Stomach (tissue), 8 donors: ENCODE measurements at regions not wholly inside any gene's neighbourhood (a gene's known extent, or its start where the extent isn't known, plus 50 kb on each side); places are given as distances from the start of the nearest gene placed in this dataset.

Source experiments
- DNase-seq, 2 donors: peaks; one replicate each; pipeline versions ENCODE4 v3.0.0 to v3.0.0-alpha.2; 2013 to 2019
- H3K27ac ChIP-seq, 5 donors: fragments of 200-600 bp in 4 of 5; sonication (generic) in 4 of 5; one replicate each; pipeline ENCODE4 v1.5.1; 2013 to 2019; ENCODE audit warnings: mild to moderate bottlenecking in 1 of 5, moderate library complexity in 1 of 5
- H3K27me3 ChIP-seq, 3 donors: fragments of 200-600 bp; sonication (generic); one replicate each; pipeline ENCODE4 v1.5.1; 2017 to 2019; ENCODE audit warnings: mixed run types in 1 of 3
- H3K36me3 ChIP-seq, 4 donors: fragments of 200-600 bp; sonication (generic); 1 replicate in 3 of 4; 2 replicates in 1 of 4; pipeline ENCODE4 v1.5.1; 2016 to 2019
- H3K4me1 ChIP-seq, 4 donors: fragments of 200-600 bp; sonication (generic); one replicate each; pipeline ENCODE4 v1.5.1; 2016 to 2019
- H3K4me3 ChIP-seq, 4 donors: fragments of 200-600 bp; sonication (generic) in 3 of 4; one replicate each; pipeline ENCODE4 v1.5.1; 2016 to 2019; ENCODE audit warnings: mild to moderate bottlenecking in 1 of 4
- H3K9me3 ChIP-seq, 4 donors: fragments of 200-600 bp; sonication (generic); one replicate each; pipeline ENCODE4 v1.5.1; 2016 to 2019
- EP300 ChIP-seq: sonication (generic); formaldehyde crosslinking; IDR thresholded peaks from one replicate; pipeline ENCODE4 v1.6.1; 2017; ENCODE audit warnings: antibody characterized with exemption
- POLR2A ChIP-seq, 4 donors: fragments of 450-650 bp; IDR thresholded peaks; one replicate each; pipeline ENCODE4 v1.6.1; 2016; ENCODE audit warnings: antibody characterized with exemption in 4 of 4, control low read depth in 2 of 4, mild to moderate bottlenecking in 1 of 4, moderate library complexity in 1 of 4
- POLR2AphosphoS5 ChIP-seq, 3 donors: sonication (generic); formaldehyde crosslinking; IDR thresholded peaks; one replicate each; pipeline ENCODE4 v1.6.1; 2016; ENCODE audit warnings: antibody characterized with exemption in 3 of 3
- WGBS, 5 donors: extraction: QIAGEN DNeasy Blood & Tissue Kit in 3 of 5; methylation state at CpG; one replicate each; pipeline versions ENCODE4 v1.1.5 to v1.1.7; 2013 to 2018; 5-methylcytosine and 5-hydroxymethylcytosine counted together
- intact Hi-C: fragments of 100-400 bp; cut with DNase I; formaldehyde crosslinking; loops from one replicate; pipeline ENCODE4 v1.15.1; 2023; ENCODE audit warnings: low total_unique reads
- TF ChIP-seq, protein P1 (sequence below), 7 experiments: fragments of 450-650 bp in 4 of 7; fragments of 200-600 bp in 3 of 7; sonication (generic) in 3 of 7; IDR thresholded peaks; one replicate each; pipeline ENCODE4 v1.5.1; 2016 to 2019; ENCODE audit warnings: antibody characterized with exemption in 7 of 7, control low read depth in 2 of 7, mild to moderate bottlenecking in 1 of 7
- donor health status: healthy with polysubstance abuse.
- donor health status: Bipolar disorder and iron deficiency.
- donor health status: healthy.

DNA sequence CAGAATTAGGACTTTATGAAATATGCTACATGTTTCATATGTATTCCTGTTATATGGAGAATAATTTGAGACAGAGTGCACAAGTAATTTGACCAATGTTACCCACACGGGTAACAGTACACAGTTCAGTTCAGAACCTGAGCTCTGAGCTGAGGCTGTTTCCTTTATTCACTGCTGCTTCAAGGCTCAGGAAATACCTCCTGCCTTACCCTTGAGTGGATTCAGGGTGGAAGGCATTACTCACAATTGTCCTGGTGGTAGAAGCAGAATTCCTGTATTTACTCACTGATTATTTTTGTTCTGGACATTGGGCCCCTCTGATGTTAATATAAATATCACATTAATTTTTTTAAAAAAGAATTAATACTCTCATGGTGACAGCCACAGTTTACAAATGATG, 73.5 kb upstream of the CAMK2D start:
- no peak overlapping the region for H3K4me3 ChIP-seq
- no peaks in the 10 kb centered on the region for H3K36me3 ChIP-seq
- no peaks in the 10 kb centered on the region for H3K4me1 ChIP-seq
- H3K27ac ChIP-seq: no peak overlapping the region
- no peaks in the 10 kb centered on the region for H3K27me3 ChIP-seq
- WGBS, 5 donors: 61 to 72% (median 71%) methylated on average over 1 of the region's 1 CpG
- DNase-seq: no peak
- TF ChIP-seq, protein P1, sequence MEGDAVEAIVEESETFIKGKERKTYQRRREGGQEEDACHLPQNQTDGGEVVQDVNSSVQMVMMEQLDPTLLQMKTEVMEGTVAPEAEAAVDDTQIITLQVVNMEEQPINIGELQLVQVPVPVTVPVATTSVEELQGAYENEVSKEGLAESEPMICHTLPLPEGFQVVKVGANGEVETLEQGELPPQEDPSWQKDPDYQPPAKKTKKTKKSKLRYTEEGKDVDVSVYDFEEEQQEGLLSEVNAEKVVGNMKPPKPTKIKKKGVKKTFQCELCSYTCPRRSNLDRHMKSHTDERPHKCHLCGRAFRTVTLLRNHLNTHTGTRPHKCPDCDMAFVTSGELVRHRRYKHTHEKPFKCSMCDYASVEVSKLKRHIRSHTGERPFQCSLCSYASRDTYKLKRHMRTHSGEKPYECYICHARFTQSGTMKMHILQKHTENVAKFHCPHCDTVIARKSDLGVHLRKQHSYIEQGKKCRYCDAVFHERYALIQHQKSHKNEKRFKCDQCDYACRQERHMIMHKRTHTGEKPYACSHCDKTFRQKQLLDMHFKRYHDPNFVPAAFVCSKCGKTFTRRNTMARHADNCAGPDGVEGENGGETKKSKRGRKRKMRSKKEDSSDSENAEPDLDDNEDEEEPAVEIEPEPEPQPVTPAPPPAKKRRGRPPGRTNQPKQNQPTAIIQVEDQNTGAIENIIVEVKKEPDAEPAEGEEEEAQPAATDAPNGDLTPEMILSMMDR (IDR thresholded peaks at IDR 0.05): no peak
- TF ChIP-seq EP300: no peak
- TF ChIP-seq POLR2AphosphoS5 (IDR thresholded peaks at IDR 0.05): no peak
- TF ChIP-seq POLR2A (IDR thresholded peaks at IDR 0.05): no peak
- no peaks in the 10 kb centered on the region for H3K9me3 ChIP-seq
- intact Hi-C loops: no loop called here

DNA sequence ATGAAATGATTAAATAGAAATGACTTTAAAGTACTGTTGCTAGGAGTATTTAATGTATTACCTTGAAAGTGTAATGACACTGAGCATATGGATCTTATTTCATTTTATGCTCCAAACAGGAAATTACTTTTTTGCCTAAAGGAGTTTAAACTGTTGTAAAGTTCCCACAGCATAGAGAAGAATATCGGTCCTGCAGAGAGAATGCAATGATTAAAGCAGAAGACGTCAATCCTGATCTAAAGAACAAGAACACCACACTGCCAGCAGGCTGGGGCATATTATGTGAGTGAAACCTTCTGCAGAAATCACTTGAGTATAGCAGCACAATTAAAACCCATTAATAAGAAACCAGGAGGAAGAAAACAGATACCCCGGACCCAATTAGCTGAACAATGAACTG, 72.8 kb upstream of the CAMK2D start:
- 76 to 93% (median 85%) methylated on average over 3 of the region's 3 CpGs for WGBS, 5 donors

DNA sequence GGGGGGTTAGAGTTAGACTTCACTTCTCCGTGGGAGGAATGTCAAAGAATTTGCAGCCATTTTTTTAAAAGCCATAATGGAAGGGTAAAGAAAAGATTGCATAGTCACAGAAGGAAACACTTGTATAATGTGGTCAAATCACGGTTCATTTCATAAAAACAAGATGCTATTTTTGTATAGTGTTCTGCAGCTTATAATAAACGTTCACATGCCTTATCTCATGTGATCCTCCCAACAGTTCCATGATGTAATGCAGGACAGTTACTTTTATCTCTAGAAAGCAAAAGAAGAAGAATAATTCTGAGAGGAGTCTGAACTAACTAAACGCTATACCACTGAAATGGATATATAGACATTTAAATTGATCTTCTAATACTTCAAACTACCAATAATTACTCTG, 71.3 kb upstream of the CAMK2D start:
- H3K27ac ChIP-seq: no peak overlapping the region
- H3K36me3 ChIP-seq: no peaks in the 10 kb centered on the region
- no peaks in the 10 kb centered on the region for H3K27me3 ChIP-seq
- no peak for TF ChIP-seq POLR2A (IDR thresholded peaks at IDR 0.05)
- TF ChIP-seq, protein P1 (IDR thresholded peaks at IDR 0.05): no peak
- H3K9me3 ChIP-seq: no peaks in the 10 kb centered on the region
- intact Hi-C loops: no loop called here
- H3K4me1 ChIP-seq: no peaks in the 10 kb centered on the region
- H3K4me3 ChIP-seq: no peak overlapping the region
- no peak for DNase-seq
- 65 to 76% (median 72%) methylated on average over 4 of the region's 4 CpGs for whole genome bisulfite sequencing, 5 donors

More for the DNA sequence above, 72.8 kb upstream of the CAMK2D start:
- Histone ChIP-seq H3K4me1 (no peaks in the 10 kb centered on the region), H3K36me3 (no peaks in the 10 kb centered on the region), H3K27ac (no peak overlapping the region), H3K9me3 (no peaks in the 10 kb centered on the region), H3K27me3 (no peaks in the 10 kb centered on the region), H3K4me3 (no peak overlapping the region)
- no peak for DNase-seq
- TF ChIP-seq, protein P1 (IDR thresholded peaks at IDR 0.05): no peak
- TF ChIP-seq POLR2A (IDR thresholded peaks at IDR 0.05) (no peak), POLR2AphosphoS5 (IDR thresholded peaks at IDR 0.05) (no peak)
- intact Hi-C loops: no loop called here

DNA sequence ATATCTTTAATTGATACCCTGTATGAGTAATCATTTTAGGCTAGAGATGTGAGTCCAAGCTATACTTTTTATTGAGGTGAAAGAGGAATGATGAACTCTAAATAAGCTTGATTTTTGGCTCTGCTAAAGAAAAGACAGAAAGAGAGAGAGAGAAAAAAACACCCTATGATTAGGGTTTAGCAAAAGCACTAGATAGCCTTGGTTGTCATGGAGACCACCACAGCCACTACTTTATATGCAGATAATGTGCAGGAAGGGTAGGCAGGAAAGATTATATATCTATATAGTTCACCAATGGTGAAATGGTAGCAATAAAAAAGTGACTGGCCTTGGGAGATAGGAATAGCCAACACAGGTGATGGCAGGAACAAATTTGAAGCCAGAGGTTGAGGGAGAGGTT, 69.9 kb upstream of the CAMK2D start:
- no peaks in the 10 kb centered on the region for H3K27me3 ChIP-seq
- intact Hi-C loops: no loop called here
- H3K9me3 ChIP-seq: no peaks in the 10 kb centered on the region
- H3K27ac ChIP-seq: no peak overlapping the region
- TF ChIP-seq POLR2AphosphoS5 (IDR thresholded peaks at IDR 0.05): no peak
- TF ChIP-seq EP300: no peak
- TF ChIP-seq, protein P1 (IDR thresholded peaks at IDR 0.05): no peak
- no peak for TF ChIP-seq POLR2A (IDR thresholded peaks at IDR 0.05)
- no peaks in the 10 kb centered on the region for H3K4me1 ChIP-seq
- H3K36me3 ChIP-seq: no peaks in the 10 kb centered on the region
- DNase-seq: no peak
- no peak overlapping the region for H3K4me3 ChIP-seq

DNA sequence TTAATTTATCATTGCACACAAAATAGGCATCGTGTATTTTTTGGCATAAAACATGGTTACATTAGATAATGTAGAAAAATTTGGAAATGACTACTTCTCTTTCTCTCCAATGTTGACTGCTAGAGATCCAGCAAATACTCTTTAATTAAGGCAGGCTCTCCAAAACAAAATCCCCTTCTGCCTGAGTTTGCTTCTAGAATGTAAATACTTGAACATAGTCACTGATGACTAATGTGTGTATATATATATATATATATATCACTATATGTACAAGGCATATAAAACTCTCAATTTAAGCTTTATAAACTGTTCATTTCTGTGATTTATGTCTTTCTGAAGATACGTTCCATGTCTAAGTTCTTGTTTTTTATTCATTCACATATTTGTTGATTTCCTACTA, 67.2 kb upstream of the CAMK2D start:
- no peak for TF ChIP-seq EP300
- TF ChIP-seq, protein P1 (IDR thresholded peaks at IDR 0.05): no peak
- Histone ChIP-seq H3K9me3 (no peaks in the 10 kb centered on the region), H3K4me1 (no peaks in the 10 kb centered on the region), H3K27me3 (no peaks in the 10 kb centered on the region), H3K27ac (no peak overlapping the region), H3K4me3 (no peak overlapping the region), H3K36me3 (no peaks in the 10 kb centered on the region)
- WGBS, 5 donors: 63 to 80% (median 76%) methylated on average over 2 of the region's 2 CpGs
- intact Hi-C loops: no loop called here
- no peak for DNase-seq
